ENCODE measurements at regions not wholly inside any gene's neighbourhood (a gene's known extent, or its start where the extent isn't known, plus 50 kb on each side); places are given as distances from the start of the nearest gene placed in this dataset.

DNA sequence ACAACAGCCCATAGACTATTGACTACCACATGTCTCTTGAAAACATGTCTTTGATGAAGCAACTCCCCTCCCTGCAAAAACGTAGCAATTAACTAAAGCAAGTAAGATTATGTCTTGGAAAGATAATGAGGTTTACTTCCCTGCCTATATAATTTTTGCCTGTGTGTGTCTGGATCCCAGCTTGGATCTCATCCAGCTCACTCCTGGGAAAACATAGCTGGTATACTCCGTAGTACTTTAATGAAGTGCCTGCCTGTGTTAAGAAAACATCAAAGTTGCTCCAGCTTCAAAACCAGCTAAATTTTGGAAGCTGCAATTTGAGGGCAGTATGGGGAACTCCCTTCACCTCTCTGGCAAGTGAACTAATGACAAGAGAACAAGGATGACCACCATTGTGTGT is 182.6 kb upstream of the C9orf72 start (continued):
- TF ChIP-seq, protein P1, sequence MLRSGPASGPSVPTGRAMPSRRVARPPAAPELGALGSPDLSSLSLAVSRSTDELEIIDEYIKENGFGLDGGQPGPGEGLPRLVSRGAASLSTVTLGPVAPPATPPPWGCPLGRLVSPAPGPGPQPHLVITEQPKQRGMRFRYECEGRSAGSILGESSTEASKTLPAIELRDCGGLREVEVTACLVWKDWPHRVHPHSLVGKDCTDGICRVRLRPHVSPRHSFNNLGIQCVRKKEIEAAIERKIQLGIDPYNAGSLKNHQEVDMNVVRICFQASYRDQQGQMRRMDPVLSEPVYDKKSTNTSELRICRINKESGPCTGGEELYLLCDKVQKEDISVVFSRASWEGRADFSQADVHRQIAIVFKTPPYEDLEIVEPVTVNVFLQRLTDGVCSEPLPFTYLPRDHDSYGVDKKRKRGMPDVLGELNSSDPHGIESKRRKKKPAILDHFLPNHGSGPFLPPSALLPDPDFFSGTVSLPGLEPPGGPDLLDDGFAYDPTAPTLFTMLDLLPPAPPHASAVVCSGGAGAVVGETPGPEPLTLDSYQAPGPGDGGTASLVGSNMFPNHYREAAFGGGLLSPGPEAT (IDR thresholded peaks at IDR 0.05; ENCODE audit: low read depth): no peak
- TF ChIP-seq RBBP5 (conservative IDR thresholded peaks at IDR 0.05): no peak

DNA sequence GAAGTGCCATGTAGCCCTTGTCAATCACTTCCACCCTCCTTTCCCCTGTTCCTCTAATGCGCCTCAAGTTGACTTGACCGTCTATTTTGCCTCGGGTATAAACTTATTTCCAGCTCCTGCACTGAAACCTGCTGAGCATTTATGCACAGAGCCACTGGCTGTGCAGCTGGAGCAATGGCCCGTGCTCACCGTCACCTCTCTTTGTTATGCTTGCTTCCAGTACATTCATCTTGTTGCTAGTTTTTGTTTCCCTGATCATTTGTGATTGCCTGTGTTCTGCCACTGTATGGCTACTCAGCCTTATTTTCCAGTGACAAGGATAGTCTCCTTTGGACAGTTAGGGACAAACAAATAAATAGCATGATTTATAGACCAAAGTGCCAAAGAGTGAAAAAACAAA is 183.1 kb upstream of the C9orf72 start:
- no peaks in the 10 kb centered on the region for H3K36me3 ChIP-seq (ENCODE audit: control insufficient read depth in 2 of 2, insufficient read depth in 2 of 2, low read length in 1 of 2)
- FAIRE-seq (no peak), DNase-seq (ENCODE audit: low read depth, low spot score) (no peak), ATAC-seq (no peak)
- H3K4me3 ChIP-seq: no peak overlapping the region
- no peak overlapping the region for H3K9ac ChIP-seq (ENCODE audit: control insufficient read depth, insufficient read depth, low read length)
- H3K27me3 ChIP-seq (replicated peaks in 1 of 2; ENCODE audit: control insufficient read depth in 2 of 2, insufficient read depth in 2 of 2, low read length in 1 of 2): no peaks in the 10 kb centered on the region
- H4K20me1 ChIP-seq (ENCODE audit: control insufficient read depth, insufficient read depth): no peaks in the 10 kb centered on the region
- no peak overlapping the region for H3K27ac ChIP-seq (ENCODE audit: control insufficient read depth, insufficient read depth)
- no TSS peak for BruUV-seq (replicated peaks)
- H3K4me1 ChIP-seq (ENCODE audit: control insufficient read depth, insufficient read depth, low read length): no peaks in the 10 kb centered on the region
- in situ Hi-C loops (cut with MboI) (no loop called here), intact Hi-C loops (cut with micrococcal nuclease; ENCODE audit: unreplicated experiment) (no loop called here)
- no peaks in the 10 kb centered on the region for H3K9me3 ChIP-seq (replicated peaks; ENCODE audit: control insufficient read depth, insufficient read depth, low read length)
- SMC1A ChIA-PET (ENCODE audit: uncharacterized antibody, unreplicated experiment): interaction anchor here (0.5 to 1.3 kb wide), 5 partner anchors 29 to 119 kb away, joined by 3 to 4 read pairs (median 3); no protein-coding TSS in a partner anchor
- POLR2A ChIA-PET: no interaction called here
- no peak for TF ChIP-seq NRF1 (conservative IDR thresholded peaks at IDR 0.05; ENCODE audit: low read depth, low read length)
- TF ChIP-seq, protein P2, sequence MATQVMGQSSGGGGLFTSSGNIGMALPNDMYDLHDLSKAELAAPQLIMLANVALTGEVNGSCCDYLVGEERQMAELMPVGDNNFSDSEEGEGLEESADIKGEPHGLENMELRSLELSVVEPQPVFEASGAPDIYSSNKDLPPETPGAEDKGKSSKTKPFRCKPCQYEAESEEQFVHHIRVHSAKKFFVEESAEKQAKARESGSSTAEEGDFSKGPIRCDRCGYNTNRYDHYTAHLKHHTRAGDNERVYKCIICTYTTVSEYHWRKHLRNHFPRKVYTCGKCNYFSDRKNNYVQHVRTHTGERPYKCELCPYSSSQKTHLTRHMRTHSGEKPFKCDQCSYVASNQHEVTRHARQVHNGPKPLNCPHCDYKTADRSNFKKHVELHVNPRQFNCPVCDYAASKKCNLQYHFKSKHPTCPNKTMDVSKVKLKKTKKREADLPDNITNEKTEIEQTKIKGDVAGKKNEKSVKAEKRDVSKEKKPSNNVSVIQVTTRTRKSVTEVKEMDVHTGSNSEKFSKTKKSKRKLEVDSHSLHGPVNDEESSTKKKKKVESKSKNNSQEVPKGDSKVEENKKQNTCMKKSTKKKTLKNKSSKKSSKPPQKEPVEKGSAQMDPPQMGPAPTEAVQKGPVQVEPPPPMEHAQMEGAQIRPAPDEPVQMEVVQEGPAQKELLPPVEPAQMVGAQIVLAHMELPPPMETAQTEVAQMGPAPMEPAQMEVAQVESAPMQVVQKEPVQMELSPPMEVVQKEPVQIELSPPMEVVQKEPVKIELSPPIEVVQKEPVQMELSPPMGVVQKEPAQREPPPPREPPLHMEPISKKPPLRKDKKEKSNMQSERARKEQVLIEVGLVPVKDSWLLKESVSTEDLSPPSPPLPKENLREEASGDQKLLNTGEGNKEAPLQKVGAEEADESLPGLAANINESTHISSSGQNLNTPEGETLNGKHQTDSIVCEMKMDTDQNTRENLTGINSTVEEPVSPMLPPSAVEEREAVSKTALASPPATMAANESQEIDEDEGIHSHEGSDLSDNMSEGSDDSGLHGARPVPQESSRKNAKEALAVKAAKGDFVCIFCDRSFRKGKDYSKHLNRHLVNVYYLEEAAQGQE (IDR thresholded peaks at IDR 0.05; ENCODE audit: low read depth, low read length): no peak
- no peak for TF ChIP-seq ESRRA (IDR thresholded peaks at IDR 0.05; ENCODE audit: low read length)
- no peak for TF ChIP-seq CHD4 (IDR thresholded peaks at IDR 0.05)
- no peak for TF ChIP-seq ZBED1 (IDR thresholded peaks at IDR 0.05; ENCODE audit: borderline replicate concordance)
- no peak for TF ChIP-seq EGR1 (IDR thresholded peaks at IDR 0.05; ENCODE audit: borderline replicate concordance in 1 of 2, low read depth in 2 of 2, low read length in 2 of 2)
- no peak for TF ChIP-seq SIN3A (IDR thresholded peaks at IDR 0.05; ENCODE audit: low read depth, low read length)
- TF ChIP-seq, protein P3, sequence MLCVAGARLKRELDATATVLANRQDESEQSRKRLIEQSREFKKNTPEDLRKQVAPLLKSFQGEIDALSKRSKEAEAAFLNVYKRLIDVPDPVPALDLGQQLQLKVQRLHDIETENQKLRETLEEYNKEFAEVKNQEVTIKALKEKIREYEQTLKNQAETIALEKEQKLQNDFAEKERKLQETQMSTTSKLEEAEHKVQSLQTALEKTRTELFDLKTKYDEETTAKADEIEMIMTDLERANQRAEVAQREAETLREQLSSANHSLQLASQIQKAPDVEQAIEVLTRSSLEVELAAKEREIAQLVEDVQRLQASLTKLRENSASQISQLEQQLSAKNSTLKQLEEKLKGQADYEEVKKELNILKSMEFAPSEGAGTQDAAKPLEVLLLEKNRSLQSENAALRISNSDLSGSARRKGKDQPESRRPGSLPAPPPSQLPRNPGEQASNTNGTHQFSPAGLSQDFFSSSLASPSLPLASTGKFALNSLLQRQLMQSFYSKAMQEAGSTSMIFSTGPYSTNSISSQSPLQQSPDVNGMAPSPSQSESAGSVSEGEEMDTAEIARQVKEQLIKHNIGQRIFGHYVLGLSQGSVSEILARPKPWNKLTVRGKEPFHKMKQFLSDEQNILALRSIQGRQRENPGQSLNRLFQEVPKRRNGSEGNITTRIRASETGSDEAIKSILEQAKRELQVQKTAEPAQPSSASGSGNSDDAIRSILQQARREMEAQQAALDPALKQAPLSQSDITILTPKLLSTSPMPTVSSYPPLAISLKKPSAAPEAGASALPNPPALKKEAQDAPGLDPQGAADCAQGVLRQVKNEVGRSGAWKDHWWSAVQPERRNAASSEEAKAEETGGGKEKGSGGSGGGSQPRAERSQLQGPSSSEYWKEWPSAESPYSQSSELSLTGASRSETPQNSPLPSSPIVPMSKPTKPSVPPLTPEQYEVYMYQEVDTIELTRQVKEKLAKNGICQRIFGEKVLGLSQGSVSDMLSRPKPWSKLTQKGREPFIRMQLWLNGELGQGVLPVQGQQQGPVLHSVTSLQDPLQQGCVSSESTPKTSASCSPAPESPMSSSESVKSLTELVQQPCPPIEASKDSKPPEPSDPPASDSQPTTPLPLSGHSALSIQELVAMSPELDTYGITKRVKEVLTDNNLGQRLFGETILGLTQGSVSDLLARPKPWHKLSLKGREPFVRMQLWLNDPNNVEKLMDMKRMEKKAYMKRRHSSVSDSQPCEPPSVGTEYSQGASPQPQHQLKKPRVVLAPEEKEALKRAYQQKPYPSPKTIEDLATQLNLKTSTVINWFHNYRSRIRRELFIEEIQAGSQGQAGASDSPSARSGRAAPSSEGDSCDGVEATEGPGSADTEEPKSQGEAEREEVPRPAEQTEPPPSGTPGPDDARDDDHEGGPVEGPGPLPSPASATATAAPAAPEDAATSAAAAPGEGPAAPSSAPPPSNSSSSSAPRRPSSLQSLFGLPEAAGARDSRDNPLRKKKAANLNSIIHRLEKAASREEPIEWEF (IDR thresholded peaks at IDR 0.05; ENCODE audit: insufficient replicate concordance, low read depth, low read length): no peak
- TF ChIP-seq NFYA (IDR thresholded peaks at IDR 0.05; ENCODE audit: borderline replicate concordance, low read depth, low read length): no peak
- no peak overlapping the region for H2AFZ ChIP-seq (ENCODE audit: control insufficient read depth, low read depth, low read length)
- RAD21 ChIA-PET (ENCODE audit: unreplicated experiment): no interaction called here
- H3K4me2 ChIP-seq (ENCODE audit: control insufficient read depth, insufficient read depth): no peak overlapping the region
- CTCF ChIA-PET: interaction anchor here (1.5 kb wide), 1 partner anchor 10 kb away, joined by 3 read pairs; no protein-coding TSS in a partner anchor
- 65% methylated on average over 5 of the region's 5 CpGs for WGBS (ENCODE audit: insufficient coverage, insufficient replicate concordance, low lambda C conversion rate, missing lambda C conversion rate)
- no peaks in the 10 kb centered on the region for H3K79me2 ChIP-seq (ENCODE audit: control insufficient read depth, insufficient read depth, low read length)
